Activated CD4-positive, alpha-beta T cell treated with anti-CD3 and anti-CD28 coated beads, Interleukin-2, amount 50 U/mL, for 48 hours (primary cell): ENCODE measurements at regions not wholly inside any gene's neighbourhood (a gene's known extent, or its start where the extent isn't known, plus 50 kb on each side); places are given as distances from the start of the nearest gene placed in this dataset.

Experiments
- DNase-seq, 2 experiments: peaks; one replicate each; pipeline ENCODE4 v3.0.0-alpha.2; 2020

DNA sequence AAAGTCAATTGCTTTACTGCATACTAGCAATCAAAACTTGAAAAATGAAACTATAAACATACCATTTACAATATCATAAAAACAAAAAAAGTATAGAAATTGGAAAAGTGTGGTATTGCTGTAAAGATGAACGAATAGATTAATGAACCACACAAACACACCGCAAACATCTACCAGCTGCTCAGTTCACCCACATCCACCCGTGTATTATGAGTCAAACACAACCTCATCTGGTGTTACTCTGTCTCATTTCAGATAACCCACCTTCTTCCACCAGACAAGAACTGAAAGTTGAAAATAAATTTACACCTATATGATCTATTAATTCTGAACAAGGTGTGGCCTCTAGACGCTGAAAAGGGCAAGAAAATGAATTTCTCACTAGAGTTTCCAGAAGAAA lies 53.3 kb downstream of the BLID start:
- no peak for DNase-seq

- no peak for DNase-seq
These were observed 56.5 kb downstream of the BLID start for GRCh38 chr11:122059565-122059964.

- DNase-seq: no peak
These were observed 65.9 kb downstream of the BLID start for GRCh38 chr11:122050021-122050690.

- no peak for DNase-seq
These were observed 67.6 kb downstream of the BLID start for GRCh38 chr11:122048401-122048800.

- DNase-seq: no peak
These were observed 69.2 kb downstream of the BLID start for GRCh38 chr11:122046846-122047245.

GRCh38 chr11:122046438-122046837 lies 69.6 kb downstream of the BLID start:
- DNase-seq: no peak

DNA sequence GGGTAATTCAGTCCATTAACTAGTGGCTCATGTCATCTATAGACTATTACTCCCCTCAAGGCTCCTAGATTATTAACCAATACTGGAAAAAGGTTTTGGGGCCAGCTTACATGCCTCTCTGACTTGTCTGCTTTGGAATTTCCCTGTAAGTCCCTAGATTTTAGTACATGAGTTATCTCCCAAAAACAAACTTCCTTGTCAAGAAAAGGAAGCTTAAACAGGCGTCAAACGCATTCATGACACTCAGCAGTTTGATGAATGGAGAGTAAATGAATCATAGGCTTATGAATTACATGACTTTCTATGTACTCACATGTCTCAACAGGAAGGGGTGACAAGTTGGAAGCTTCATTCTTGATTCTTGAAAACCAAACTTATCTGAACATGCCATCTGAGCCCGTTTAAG lies 70.8 kb downstream of the BLID start:
- no peak for DNase-seq

GRCh38 chr11:122044086-122044485 lies 71.9 kb downstream of the BLID start:
- no peak for DNase-seq

DNA sequence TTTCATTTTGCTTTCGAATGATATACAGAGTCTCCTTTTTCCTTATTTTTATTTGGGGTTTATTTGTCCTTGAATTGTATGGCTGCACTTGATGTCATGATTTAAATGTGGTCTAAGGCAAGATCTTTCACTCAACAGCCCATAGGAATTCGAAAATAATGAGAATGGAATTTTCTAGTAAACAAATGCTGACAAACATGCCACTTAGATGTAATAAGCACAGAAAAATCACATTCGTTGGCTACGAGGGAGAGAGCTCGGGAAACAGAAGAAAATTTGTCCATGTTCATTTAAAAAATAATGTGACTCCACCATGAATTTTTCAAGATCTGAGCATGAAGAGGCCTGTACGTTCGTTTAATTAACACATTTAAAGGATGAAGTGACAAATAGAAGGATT lies 73.0 kb downstream of the BLID start:
- no peak for DNase-seq

DNA sequence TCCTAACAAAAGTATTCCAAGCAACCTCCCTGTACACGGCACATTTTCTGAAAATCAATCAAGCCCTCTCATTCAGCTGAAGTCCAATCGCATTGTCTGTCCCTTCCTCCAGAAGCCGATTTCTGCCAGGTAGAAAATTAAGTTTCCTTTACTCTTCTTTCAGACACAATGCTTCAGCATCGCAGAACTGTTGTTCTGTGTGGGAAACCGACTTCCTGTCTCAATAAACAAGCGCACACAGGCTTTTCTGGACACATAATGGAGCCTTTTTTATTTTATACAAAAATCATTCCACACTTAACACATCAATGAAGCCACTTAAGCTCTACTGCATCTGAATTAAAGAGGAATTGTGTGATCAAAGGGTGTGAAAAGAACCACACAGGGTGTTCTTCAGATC lies 75.6 kb downstream of the BLID start:
- DNase-seq: no peak

DNA sequence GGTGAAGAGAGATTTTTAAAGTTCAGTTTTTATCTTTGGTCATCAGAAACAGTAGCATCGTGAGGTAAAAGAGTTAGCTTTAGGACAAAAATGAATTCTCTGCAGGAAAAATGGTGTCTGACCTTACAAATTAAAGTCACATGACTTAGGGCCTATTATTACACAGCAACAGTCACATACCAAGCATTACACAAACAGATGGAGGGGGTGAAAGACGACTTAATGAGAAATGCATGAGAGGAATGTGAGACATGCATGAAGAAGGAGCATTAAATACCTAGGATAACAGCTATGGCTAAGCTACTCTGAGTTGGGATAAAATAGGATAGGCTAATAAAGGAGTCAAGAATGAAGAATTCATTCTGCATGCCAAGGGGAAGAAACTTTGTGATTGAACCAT lies 77.5 kb downstream of the BLID start:
- DNase-seq: no peak

- DNase-seq: no peak
These were observed 78.1 kb downstream of the BLID start for GRCh38 chr11:122037911-122038310.

GRCh38 chr11:122036493-122036892 lies 79.5 kb downstream of the BLID start:
- DNase-seq: no peak

- no peak for DNase-seq
These were observed 80.0 kb downstream of the BLID start for GRCh38 chr11:122036018-122036417.

DNA sequence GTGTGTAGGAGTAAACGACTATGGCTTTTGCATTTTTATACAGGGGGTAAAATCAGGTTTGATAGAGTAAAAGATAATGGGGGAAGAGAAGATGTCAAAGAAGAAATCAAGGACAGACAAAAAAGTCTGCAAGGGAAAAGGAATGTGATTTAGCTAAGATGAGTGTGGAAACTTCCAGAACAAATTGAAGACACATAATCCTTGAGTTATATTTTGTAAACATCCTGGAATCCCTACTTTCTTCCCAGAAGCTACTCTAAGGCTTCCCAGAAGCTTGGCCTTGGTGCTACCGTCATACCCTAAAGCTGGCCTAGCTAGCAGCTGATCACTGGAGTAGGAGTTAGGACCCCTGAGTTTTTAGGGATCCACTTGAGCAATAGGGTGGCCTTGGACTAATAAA lies 82.4 kb downstream of the BLID start:
- no peak for DNase-seq

DNA sequence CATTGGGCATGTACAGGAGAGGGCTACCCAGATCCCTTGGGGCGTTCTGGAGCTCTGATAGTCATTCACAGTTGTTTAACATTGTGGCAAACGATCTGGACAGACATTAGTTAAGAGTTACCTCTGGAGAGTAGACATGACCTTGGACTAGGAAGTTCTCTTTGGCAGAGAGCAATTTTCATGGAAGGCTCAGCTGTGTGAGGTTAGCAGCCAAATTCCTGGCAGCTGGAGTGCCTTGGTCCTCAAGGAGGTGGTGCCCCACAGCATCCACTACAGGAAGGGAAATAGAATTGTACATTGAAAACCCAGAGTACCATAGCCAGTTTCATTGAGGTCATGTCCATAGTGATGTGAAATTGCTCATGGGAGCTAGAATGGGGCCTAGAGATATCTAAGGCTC lies 82.8 kb downstream of the BLID start:
- no peak for DNase-seq

DNA sequence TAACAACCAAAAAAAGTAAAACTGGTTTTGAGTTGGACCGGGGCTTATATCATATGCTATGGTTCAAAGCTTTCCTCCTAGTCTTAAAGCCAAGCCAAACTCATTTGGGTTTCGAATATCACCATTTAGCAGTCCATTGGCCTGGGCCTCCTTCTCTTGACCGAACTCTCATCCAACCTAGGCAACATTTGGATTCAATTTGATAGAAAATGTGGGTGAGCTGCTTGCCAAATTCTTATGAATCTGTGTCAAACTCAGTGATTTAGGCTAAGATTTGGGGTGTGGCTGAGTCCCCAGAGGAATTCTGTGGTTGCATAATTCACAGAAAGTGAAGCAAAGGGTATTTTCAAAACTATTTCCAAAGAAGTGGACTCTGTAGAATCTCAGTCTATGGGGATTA lies 83.7 kb downstream of the BLID start:
- no peak for DNase-seq

- no peak for DNase-seq
These were observed 84.2 kb downstream of the BLID start for GRCh38 chr11:122031813-122032212.

DNA sequence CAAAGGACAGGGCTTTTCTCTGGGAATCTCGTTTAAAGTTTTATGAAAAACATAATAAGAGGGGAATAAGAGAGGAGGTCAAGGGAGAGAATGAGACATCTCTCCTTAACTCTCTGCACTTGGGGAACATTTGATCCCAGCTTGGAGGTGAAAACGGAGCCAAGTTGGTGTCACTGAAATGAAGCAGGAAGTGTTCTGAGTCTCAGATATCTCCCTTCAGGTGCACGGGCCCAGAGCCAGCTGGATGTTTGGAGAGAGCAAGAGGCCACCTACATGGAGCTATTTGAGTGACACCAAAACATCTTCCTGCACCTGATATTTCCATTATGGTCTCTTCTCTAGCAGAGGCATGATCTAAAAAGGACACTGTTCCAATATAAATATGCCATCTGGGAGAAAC lies 85.7 kb downstream of the BLID start:
- no peak for DNase-seq

GRCh38 chr11:122028545-122028944 lies 87.5 kb downstream of the BLID start:
- no peak for DNase-seq

DNA sequence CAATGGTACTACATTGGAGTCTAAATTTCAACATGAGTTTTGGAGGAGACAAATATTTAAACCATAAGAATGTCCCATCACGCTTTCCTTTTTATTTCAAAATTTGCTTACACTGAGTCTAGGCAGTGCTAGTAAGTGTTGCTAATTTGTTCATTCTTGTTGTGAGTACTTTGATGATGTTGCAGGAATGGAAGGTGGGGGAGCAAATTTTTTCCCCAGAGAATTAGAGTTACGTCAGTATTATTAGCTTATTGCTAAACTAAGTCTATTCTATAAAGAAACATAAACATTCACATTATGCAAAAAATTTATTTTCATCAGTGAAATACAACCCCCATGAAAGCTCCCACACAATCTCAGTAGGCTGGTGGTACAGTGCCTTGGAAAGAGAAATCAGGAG lies 88.0 kb downstream of the BLID start:
- no peak for DNase-seq

DNA sequence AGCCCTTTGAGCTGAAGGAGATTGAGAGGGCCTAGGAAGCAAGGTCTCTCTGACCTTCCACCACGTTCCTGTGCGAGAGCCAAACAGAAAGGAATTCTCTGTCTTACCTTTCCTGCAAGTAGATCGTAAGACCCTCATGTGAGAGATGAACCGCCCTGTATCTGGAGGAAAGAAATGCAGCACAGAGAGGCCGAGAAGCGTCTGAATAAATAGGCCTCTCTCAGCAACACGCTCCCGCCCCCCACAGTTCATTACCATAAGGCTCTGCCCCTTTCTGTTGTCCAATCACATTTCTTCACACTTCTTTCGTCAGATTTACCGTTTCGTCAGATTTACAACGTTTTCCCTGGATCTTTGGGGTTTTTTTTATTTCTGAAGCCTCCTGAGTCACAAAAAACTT lies 90.3 kb downstream of the BLID start:
- no peak for DNase-seq

DNA sequence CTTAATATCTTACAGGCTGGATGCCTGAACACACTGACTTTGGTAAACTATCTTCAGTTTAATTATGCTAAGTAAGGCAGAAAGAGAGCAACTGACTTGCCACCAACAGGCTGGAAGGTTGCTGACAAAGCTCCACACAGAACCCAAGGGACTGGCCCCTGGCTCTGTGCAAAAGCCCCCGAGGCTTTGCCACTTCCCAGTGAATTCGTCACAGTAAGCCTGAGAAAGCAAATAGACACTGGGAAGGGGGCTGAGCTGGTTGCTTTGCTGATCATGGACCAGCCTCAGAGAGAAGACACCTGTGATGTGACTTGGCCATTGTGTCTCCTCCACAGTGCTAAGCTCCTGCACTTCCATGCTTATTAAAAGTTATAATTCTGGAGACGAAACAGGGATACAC lies 91.7 kb downstream of the BLID start:
- no peak for DNase-seq

GRCh38 chr11:122023614-122024250 lies 92.3 kb downstream of the BLID start:
- no peak for DNase-seq

GRCh38 chr11:122022646-122023045 lies 93.4 kb downstream of the BLID start:
- DNase-seq: no peak
